GM23338 (cell line): ENCODE measurements at regions not wholly inside any gene's neighbourhood (a gene's known extent, or its start where the extent isn't known, plus 50 kb on each side); places are given as distances from the start of the nearest gene placed in this dataset.

Experiments
- ATAC-seq: fragments of 200-7000 bp; cut with Tn5 transposase; 3 replicates; pipeline ENCODE4 v1.9.1; 2020
- DNase-seq: peaks from one replicate; pipeline ENCODE4 v3.0.0-alpha.2; 2015; ENCODE audit warnings: low spot score
- H2AFZ ChIP-seq: fragments of 200-600 bp; sonication (generic); 2 replicates; pipeline ENCODE4 v1.8.0; 2016; ENCODE audit warnings: antibody characterized with exemption, mild to moderate bottlenecking, moderate library complexity
- H3F3A ChIP-seq: fragments of 200-600 bp; sonication (generic); replicated peaks from 2 replicates; pipeline ENCODE4 v1.8.0; 2017; ENCODE audit warnings: antibody characterized with exemption, mixed run types, low read depth
- H3K27ac ChIP-seq: fragments of 200-600 bp; sonication (generic); 2 replicates; pipeline ENCODE4 v1.6.1; 2016; ENCODE audit warnings: low read depth
- H3K27me3 ChIP-seq: fragments of 200-600 bp; sonication (generic); 2 replicates; pipeline ENCODE4 v1.8.0; 2016; ENCODE audit warnings: mild to moderate bottlenecking, mixed run types, moderate library complexity; ENCODE audit not compliant: insufficient read depth
- H3K36me3 ChIP-seq: fragments of 200-600 bp; sonication (generic); 2 replicates; pipeline ENCODE4 v1.8.0; 2016; ENCODE audit warnings: mild to moderate bottlenecking; ENCODE audit not compliant: insufficient read depth
- H3K4me1 ChIP-seq: fragments of 200-600 bp; sonication (generic); 2 replicates; pipeline ENCODE4 v1.8.0; 2016; ENCODE audit warnings: mild to moderate bottlenecking, moderate library complexity; ENCODE audit not compliant: insufficient read depth
- H3K4me2 ChIP-seq: fragments of 200-600 bp; sonication (generic); 2 replicates; pipeline ENCODE4 v1.7.1; 2017; ENCODE audit warnings: mixed run types
- H3K4me3 ChIP-seq: fragments of 200-600 bp; sonication (generic); 2 replicates; pipeline ENCODE4 v1.6.1; 2016; ENCODE audit warnings: mixed run types
- H3K79me2 ChIP-seq: fragments of 200-600 bp; sonication (generic); replicated peaks from 2 replicates; pipeline ENCODE4 v1.8.0; 2017; ENCODE audit warnings: mild to moderate bottlenecking; ENCODE audit not compliant: insufficient read depth
- H3K9me2 ChIP-seq: fragments of 200-600 bp; sonication (generic); 2 replicates; pipeline ENCODE4 v1.8.0; 2017; ENCODE audit not compliant: insufficient read depth
- H4K20me1 ChIP-seq: fragments of 200-600 bp; sonication (generic); replicated peaks from 2 replicates; pipeline ENCODE4 v1.8.0; 2017; ENCODE audit warnings: mild to moderate bottlenecking; ENCODE audit not compliant: insufficient read depth
- H3K27ac Mint-ChIP-seq: 2 replicates; pipeline ENCODE4 v1.8.0; 2020; ENCODE audit warnings: inconsistent platforms, mild to moderate bottlenecking, moderate library complexity, mixed read lengths
- H3K27me3 Mint-ChIP-seq: 3 replicates; pipeline ENCODE4 v1.8.0; 2022; ENCODE audit warnings: low read depth, mild to moderate bottlenecking, moderate library complexity, mixed read lengths, inconsistent platforms; ENCODE audit not compliant: insufficient read depth, poor library complexity
- H3K36me3 Mint-ChIP-seq: 3 replicates; pipeline ENCODE4 v1.8.0; 2021; ENCODE audit warnings: low read depth, mild to moderate bottlenecking, inconsistent platforms, moderate library complexity, mixed read lengths
- H3K4me1 Mint-ChIP-seq: 3 replicates; pipeline ENCODE4 v1.8.0; 2020; ENCODE audit warnings: mild to moderate bottlenecking, inconsistent platforms, mixed read lengths
- H3K4me3 Mint-ChIP-seq: 3 replicates; pipeline ENCODE4 v1.8.0; 2021; ENCODE audit warnings: moderate library complexity, mild to moderate bottlenecking, inconsistent platforms, mixed read lengths
- H3K9me3 Mint-ChIP-seq: 3 replicates; pipeline ENCODE4 v1.8.0; 2020; ENCODE audit warnings: moderate library complexity, mild to moderate bottlenecking, inconsistent platforms, mixed read lengths
- CREB1 ChIP-seq: fragments of 250-450 bp; sonication (Bioruptor Pico); IDR thresholded peaks from 2 replicates; pipeline ENCODE4 v1.5.0; 2020; ENCODE audit warnings: low read depth, mild to moderate bottlenecking, moderate library complexity
- ETS1 ChIP-seq: IDR thresholded peaks from 2 replicates; pipeline ENCODE4 v1.6.1; 2016; ENCODE audit warnings: antibody characterized with exemption
- EZH2 ChIP-seq: fragments of 200-600 bp; sonication (generic); IDR thresholded peaks from one replicate; pipeline ENCODE4 v1.8.0; 2017; ENCODE audit warnings: antibody characterized with exemption, mild to moderate bottlenecking, low read depth; ENCODE audit not compliant: unreplicated experiment
- EZH2phosphoT487 ChIP-seq: fragments of 200-600 bp; sonication (generic); IDR thresholded peaks from one replicate; pipeline ENCODE4 v1.8.1; 2018; ENCODE audit warnings: antibody characterized with exemption; ENCODE audit not compliant: unreplicated experiment
- JUNB ChIP-seq: IDR thresholded peaks from one replicate; pipeline ENCODE4 v1.6.1; 2016; ENCODE audit warnings: antibody characterized with exemption; ENCODE audit not compliant: unreplicated experiment
- NANOG ChIP-seq: IDR thresholded peaks from 2 replicates; pipeline ENCODE4 v1.6.1; 2016; ENCODE audit warnings: antibody characterized with exemption, borderline replicate concordance
- POLR2AphosphoS5 ChIP-seq: IDR thresholded peaks from 2 replicates; pipeline ENCODE4 v1.6.1; 2016; ENCODE audit warnings: antibody characterized with exemption, low read depth
- STAT1 ChIP-seq: IDR thresholded peaks from one replicate; pipeline ENCODE4 v1.6.1; 2016; ENCODE audit warnings: antibody characterized with exemption; ENCODE audit not compliant: unreplicated experiment
- ZNF114 ChIP-seq: fragments of 250-450 bp; sonication (Bioruptor Pico); IDR thresholded peaks from 2 replicates; pipeline ENCODE4 v1.5.0; 2020; ENCODE audit warnings: mild to moderate bottlenecking, moderate library complexity
- ZNF331 ChIP-seq: fragments of 250-450 bp; sonication (Bioruptor Pico); IDR thresholded peaks from 2 replicates; pipeline ENCODE4 v1.5.0; 2020; ENCODE audit warnings: low read depth, mild to moderate bottlenecking, moderate library complexity
- TF ChIP-seq, protein P1 (sequence below): fragments of 250-450 bp; sonication (Bioruptor Pico); IDR thresholded peaks from 2 replicates; pipeline ENCODE4 v1.5.0; 2020; ENCODE audit warnings: mild to moderate bottlenecking, moderate library complexity
- TF ChIP-seq, protein P2 (sequence below): IDR thresholded peaks from one replicate; pipeline ENCODE4 v1.6.1; 2018; ENCODE audit warnings: antibody characterized with exemption; ENCODE audit not compliant: unreplicated experiment
- TF ChIP-seq, protein P3 (sequence below), 2 experiments: fragments of 200-600 bp in 1 of 2; sonication (generic) in 1 of 2; conservative IDR thresholded peaks; 2 replicates each; pipeline versions ENCODE4 v1.5.1 to v1.6.1; 2016 to 2017; ENCODE audit warnings: antibody characterized with exemption in 2 of 2, low read depth in 2 of 2, mild to moderate bottlenecking in 2 of 2, moderate library complexity in 1 of 2

GRCh38 chrY:21169821-21170220 is 341.3 kb upstream of the RBMY1B start (continued):
- TF ChIP-seq EZH2phosphoT487, result no peak

DNA sequence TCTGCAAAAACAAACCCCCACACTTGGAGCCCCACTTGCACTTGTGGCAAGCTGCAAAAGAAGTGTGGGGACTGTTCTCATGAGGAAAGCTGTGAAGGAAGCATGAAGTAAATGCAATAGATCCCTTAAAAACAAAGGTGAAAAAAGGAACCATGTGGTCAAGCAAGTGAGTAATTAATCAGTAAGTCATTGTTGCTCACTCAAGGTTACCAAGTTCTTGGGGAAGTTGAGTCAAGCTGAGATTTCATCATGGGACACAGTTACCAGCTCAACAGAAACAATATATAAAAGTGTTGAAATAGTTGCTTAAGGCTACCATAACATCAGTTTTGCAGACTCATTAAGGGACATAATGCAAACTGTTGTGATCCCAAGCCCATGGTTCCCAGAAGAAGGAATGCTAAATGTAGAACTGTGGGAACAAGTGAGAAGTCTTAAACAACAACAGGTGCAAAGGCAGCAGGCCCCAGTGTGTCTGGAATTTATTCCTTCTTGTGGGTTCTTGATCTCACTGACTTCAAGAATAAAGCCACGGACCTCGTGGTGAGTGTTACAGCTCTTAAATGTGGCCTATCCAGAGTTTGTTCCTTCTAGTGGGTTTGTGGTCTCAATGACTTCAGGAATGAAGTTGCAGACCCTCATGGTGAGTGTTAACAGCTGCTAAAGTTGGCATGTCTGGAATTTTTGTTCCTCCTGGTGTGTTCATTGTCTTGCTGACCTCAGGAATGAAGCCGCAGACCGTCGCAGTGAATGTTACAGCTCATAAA is 336.3 kb upstream of the RBMY1B start:
- DNase-seq (no peak), ATAC-seq (no peak)
- Mint-ChIP-seq H3K27ac (no peak overlapping the region), H3K27me3 (peaks cover 1% of the 10 kb centered on the region), H3K9me3 (peaks cover 83% of the 10 kb centered on the region), H3K4me3 (no peak overlapping the region), H3K4me1 (no peaks in the 10 kb centered on the region), H3K36me3 (no peaks in the 10 kb centered on the region)
- H3K79me2 ChIP-seq, result no peaks in the 10 kb centered on the region
- H2AFZ ChIP-seq, result no peak overlapping the region
- no peaks in the 10 kb centered on the region for H3K27me3 ChIP-seq
- no peaks in the 10 kb centered on the region for H3F3A ChIP-seq
- no peaks in the 10 kb centered on the region for H3K36me3 ChIP-seq
- no peaks in the 10 kb centered on the region for H3K9me2 ChIP-seq
- no peaks in the 10 kb centered on the region for H3K4me1 ChIP-seq
- TF ChIP-seq EZH2 (no peak), POLR2AphosphoS5 (no peak), EZH2phosphoT487 (no peak), ZNF331 (CRISPR knock-in tag) (no peak), JUNB (no peak), ETS1 (no peak), CREB1 (CRISPR knock-in tag) (no peak), STAT1 (no peak), NANOG (no peak), ZNF114 (CRISPR knock-in tag) (no peak)
- TF ChIP-seq, protein P1, sequence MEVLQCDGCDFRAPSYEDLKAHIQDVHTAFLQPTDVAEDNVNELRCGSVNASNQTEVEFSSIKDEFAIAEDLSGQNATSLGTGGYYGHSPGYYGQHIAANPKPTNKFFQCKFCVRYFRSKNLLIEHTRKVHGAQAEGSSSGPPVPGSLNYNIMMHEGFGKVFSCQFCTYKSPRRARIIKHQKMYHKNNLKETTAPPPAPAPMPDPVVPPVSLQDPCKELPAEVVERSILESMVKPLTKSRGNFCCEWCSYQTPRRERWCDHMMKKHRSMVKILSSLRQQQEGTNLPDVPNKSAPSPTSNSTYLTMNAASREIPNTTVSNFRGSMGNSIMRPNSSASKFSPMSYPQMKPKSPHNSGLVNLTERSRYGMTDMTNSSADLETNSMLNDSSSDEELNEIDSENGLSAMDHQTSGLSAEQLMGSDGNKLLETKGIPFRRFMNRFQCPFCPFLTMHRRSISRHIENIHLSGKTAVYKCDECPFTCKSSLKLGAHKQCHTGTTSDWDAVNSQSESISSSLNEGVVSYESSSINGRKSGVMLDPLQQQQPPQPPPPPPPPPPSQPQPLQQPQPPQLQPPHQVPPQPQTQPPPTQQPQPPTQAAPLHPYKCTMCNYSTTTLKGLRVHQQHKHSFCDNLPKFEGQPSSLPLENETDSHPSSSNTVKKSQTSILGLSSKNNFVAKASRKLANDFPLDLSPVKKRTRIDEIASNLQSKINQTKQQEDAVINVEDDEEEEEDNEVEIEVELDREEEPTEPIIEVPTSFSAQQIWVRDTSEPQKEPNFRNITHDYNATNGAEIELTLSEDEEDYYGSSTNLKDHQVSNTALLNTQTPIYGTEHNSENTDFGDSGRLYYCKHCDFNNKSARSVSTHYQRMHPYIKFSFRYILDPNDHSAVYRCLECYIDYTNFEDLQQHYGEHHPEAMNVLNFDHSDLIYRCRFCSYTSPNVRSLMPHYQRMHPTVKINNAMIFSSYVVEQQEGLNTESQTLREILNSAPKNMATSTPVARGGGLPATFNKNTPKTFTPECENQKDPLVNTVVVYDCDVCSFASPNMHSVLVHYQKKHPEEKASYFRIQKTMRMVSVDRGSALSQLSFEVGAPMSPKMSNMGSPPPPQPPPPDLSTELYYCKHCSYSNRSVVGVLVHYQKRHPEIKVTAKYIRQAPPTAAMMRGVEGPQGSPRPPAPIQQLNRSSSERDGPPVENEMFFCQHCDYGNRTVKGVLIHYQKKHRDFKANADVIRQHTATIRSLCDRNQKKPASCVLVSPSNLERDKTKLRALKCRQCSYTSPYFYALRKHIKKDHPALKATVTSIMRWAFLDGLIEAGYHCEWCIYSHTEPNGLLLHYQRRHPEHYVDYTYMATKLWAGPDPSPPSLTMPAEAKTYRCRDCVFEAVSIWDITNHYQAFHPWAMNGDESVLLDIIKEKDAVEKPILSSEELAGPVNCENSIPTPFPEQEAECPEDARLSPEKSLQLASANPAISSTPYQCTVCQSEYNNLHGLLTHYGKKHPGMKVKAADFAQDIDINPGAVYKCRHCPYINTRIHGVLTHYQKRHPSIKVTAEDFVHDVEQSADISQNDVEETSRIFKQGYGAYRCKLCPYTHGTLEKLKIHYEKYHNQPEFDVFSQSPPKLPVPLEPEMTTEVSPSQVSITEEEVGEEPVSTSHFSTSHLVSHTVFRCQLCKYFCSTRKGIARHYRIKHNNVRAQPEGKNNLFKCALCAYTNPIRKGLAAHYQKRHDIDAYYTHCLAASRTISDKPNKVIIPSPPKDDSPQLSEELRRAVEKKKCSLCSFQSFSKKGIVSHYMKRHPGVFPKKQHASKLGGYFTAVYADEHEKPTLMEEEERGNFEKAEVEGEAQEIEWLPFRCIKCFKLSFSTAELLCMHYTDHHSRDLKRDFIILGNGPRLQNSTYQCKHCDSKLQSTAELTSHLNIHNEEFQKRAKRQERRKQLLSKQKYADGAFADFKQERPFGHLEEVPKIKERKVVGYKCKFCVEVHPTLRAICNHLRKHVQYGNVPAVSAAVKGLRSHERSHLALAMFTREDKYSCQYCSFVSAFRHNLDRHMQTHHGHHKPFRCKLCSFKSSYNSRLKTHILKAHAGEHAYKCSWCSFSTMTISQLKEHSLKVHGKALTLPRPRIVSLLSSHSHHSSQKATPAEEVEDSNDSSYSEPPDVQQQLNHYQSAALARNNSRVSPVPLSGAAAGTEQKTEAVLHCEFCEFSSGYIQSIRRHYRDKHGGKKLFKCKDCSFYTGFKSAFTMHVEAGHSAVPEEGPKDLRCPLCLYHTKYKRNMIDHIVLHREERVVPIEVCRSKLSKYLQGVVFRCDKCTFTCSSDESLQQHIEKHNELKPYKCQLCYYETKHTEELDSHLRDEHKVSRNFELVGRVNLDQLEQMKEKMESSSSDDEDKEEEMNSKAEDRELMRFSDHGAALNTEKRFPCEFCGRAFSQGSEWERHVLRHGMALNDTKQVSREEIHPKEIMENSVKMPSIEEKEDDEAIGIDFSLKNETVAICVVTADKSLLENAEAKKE (CRISPR knock-in tag), result no peak
- TF ChIP-seq, protein P2, sequence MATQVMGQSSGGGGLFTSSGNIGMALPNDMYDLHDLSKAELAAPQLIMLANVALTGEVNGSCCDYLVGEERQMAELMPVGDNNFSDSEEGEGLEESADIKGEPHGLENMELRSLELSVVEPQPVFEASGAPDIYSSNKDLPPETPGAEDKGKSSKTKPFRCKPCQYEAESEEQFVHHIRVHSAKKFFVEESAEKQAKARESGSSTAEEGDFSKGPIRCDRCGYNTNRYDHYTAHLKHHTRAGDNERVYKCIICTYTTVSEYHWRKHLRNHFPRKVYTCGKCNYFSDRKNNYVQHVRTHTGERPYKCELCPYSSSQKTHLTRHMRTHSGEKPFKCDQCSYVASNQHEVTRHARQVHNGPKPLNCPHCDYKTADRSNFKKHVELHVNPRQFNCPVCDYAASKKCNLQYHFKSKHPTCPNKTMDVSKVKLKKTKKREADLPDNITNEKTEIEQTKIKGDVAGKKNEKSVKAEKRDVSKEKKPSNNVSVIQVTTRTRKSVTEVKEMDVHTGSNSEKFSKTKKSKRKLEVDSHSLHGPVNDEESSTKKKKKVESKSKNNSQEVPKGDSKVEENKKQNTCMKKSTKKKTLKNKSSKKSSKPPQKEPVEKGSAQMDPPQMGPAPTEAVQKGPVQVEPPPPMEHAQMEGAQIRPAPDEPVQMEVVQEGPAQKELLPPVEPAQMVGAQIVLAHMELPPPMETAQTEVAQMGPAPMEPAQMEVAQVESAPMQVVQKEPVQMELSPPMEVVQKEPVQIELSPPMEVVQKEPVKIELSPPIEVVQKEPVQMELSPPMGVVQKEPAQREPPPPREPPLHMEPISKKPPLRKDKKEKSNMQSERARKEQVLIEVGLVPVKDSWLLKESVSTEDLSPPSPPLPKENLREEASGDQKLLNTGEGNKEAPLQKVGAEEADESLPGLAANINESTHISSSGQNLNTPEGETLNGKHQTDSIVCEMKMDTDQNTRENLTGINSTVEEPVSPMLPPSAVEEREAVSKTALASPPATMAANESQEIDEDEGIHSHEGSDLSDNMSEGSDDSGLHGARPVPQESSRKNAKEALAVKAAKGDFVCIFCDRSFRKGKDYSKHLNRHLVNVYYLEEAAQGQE, result no peak
- TF ChIP-seq, protein P3, sequence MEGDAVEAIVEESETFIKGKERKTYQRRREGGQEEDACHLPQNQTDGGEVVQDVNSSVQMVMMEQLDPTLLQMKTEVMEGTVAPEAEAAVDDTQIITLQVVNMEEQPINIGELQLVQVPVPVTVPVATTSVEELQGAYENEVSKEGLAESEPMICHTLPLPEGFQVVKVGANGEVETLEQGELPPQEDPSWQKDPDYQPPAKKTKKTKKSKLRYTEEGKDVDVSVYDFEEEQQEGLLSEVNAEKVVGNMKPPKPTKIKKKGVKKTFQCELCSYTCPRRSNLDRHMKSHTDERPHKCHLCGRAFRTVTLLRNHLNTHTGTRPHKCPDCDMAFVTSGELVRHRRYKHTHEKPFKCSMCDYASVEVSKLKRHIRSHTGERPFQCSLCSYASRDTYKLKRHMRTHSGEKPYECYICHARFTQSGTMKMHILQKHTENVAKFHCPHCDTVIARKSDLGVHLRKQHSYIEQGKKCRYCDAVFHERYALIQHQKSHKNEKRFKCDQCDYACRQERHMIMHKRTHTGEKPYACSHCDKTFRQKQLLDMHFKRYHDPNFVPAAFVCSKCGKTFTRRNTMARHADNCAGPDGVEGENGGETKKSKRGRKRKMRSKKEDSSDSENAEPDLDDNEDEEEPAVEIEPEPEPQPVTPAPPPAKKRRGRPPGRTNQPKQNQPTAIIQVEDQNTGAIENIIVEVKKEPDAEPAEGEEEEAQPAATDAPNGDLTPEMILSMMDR (conservative IDR thresholded peaks at IDR 0.05; ENCODE audit: low read depth in 2 of 2), result no peak
- H3K4me3 ChIP-seq, result no peak overlapping the region
- H3K4me2 ChIP-seq, result no peak overlapping the region
- H3K27ac ChIP-seq, result no peak overlapping the region
- no peaks in the 10 kb centered on the region for H4K20me1 ChIP-seq
